ENCODE measurements at regions not wholly inside any gene's neighbourhood (a gene's known extent, or its start where the extent isn't known, plus 50 kb on each side); places are given as distances from the start of the nearest gene placed in this dataset.

- Histone ChIP-seq H3K9me3 (no peaks in the 10 kb centered on the region), H3K27me3 (no peaks in the 10 kb centered on the region), H3K4me3 (no peak overlapping the region), H3K27ac (no peak overlapping the region), H3K36me3 (replicated peaks in 1 of 2; ENCODE audit: insufficient read depth in 1 of 2, low read depth in 2 of 2) (no peaks in the 10 kb centered on the region), H3K4me1 (no peaks in the 10 kb centered on the region)
- intact Hi-C loops (cut with DNase I) = no loop called here
- DNase-seq (no peak), ATAC-seq (no peak)
- TF ChIP-seq, protein P1, sequence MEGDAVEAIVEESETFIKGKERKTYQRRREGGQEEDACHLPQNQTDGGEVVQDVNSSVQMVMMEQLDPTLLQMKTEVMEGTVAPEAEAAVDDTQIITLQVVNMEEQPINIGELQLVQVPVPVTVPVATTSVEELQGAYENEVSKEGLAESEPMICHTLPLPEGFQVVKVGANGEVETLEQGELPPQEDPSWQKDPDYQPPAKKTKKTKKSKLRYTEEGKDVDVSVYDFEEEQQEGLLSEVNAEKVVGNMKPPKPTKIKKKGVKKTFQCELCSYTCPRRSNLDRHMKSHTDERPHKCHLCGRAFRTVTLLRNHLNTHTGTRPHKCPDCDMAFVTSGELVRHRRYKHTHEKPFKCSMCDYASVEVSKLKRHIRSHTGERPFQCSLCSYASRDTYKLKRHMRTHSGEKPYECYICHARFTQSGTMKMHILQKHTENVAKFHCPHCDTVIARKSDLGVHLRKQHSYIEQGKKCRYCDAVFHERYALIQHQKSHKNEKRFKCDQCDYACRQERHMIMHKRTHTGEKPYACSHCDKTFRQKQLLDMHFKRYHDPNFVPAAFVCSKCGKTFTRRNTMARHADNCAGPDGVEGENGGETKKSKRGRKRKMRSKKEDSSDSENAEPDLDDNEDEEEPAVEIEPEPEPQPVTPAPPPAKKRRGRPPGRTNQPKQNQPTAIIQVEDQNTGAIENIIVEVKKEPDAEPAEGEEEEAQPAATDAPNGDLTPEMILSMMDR (IDR thresholded peaks at IDR 0.05) = no peak
- TF ChIP-seq POLR2A (IDR thresholded peaks at IDR 0.05) = no peak
- WGBS, 2 donors = 31 to 32% methylated on average over 1 of the region's 1 CpG
Measured at GRCh38 chr7:155147172-155147571, 77.0 kb downstream of the HTR5A start.

DNA sequence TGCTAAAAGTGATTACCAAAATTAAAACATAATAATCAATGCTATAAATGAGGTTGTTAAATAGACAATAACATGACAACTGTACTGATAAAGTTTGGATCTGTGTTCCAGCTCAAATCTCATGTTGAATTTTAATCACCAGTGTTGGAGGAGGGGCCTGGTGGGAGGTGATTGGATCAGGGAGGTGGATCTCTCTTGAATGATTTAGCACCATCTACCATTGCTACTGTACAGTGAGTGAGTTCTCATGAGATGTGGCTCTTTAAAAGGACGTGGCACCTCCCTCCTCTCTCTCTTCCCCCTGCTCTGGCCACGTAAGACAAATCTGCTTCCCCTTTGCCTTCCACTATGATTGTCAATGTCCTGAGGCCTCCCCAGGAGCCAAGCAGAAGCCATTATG lies 77.5 kb downstream of the HTR5A start:
- H3K36me3 ChIP-seq (replicated peaks in 1 of 2; ENCODE audit: insufficient read depth in 1 of 2, low read depth in 2 of 2) = no peaks in the 10 kb centered on the region
- H3K27ac ChIP-seq = no peak overlapping the region
- no peaks in the 10 kb centered on the region for H3K9me3 ChIP-seq
- ATAC-seq (no peak), DNase-seq (no peak)
- 38% methylated on average over 2 of the region's 2 CpGs for WGBS, 2 donors
- H3K4me1 ChIP-seq = no peaks in the 10 kb centered on the region
- no peaks in the 10 kb centered on the region for H3K27me3 ChIP-seq
- no peak overlapping the region for H3K4me3 ChIP-seq
- TF ChIP-seq, protein P1 (IDR thresholded peaks at IDR 0.05) = no peak
- no peak for TF ChIP-seq POLR2A (IDR thresholded peaks at IDR 0.05)
- intact Hi-C loops (cut with DNase I) = no loop called here

GRCh38 chr7:155153676-155154075 lies 83.6 kb downstream of the HTR5A start:
- no peaks in the 10 kb centered on the region for H3K36me3 ChIP-seq (replicated peaks in 1 of 2; ENCODE audit: insufficient read depth in 1 of 2, low read depth in 2 of 2)
- DNase-seq (no peak), ATAC-seq (no peak)
- no peak for TF ChIP-seq POLR2A (IDR thresholded peaks at IDR 0.05)
- TF ChIP-seq, protein P1 (IDR thresholded peaks at IDR 0.05) = no peak
- intact Hi-C loops (cut with DNase I) = no loop called here
- H3K9me3 ChIP-seq = no peaks in the 10 kb centered on the region
- 48 to 52% methylated on average over 4 of the region's 4 CpGs for WGBS, 2 donors
- H3K27me3 ChIP-seq = no peaks in the 10 kb centered on the region
- no peak overlapping the region for H3K27ac ChIP-seq
- no peak overlapping the region for H3K4me3 ChIP-seq
- no peaks in the 10 kb centered on the region for H3K4me1 ChIP-seq

DNA sequence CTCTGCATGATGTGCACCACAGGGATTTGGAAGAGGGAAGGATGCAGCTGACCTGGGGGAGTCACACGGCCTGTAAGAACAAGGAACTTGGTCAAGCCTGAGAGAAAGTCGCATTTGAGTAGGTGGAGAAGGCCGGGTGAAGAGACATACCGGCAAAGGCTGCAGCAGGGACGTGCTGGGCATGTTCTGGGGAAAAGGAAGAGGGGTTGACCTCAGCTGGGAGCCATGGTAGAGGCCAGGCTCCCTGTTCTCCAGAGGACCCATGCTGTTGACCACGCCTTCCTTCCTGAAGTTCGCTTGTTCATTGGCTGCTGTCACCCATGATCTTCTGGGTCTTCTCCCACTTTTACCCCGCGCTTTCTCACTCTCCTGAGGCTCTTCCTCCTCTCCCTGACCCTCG lies 84.5 kb downstream of the HTR5A start:
- Histone ChIP-seq H3K9me3 (no peaks in the 10 kb centered on the region), H3K27me3 (no peaks in the 10 kb centered on the region), H3K36me3 (replicated peaks in 1 of 2; ENCODE audit: insufficient read depth in 1 of 2, low read depth in 2 of 2) (no peaks in the 10 kb centered on the region), H3K4me1 (no peaks in the 10 kb centered on the region), H3K27ac (no peak overlapping the region), H3K4me3 (no peak overlapping the region)
- no peak for ATAC-seq
- no peak for DNase-seq
- WGBS, 2 donors = 62 to 67% methylated on average over 10 of the region's 10 CpGs
- TF ChIP-seq POLR2A (IDR thresholded peaks at IDR 0.05) = no peak
- TF ChIP-seq, protein P1 (IDR thresholded peaks at IDR 0.05) = no peak
- intact Hi-C loops (cut with DNase I) = no loop called here

DNA sequence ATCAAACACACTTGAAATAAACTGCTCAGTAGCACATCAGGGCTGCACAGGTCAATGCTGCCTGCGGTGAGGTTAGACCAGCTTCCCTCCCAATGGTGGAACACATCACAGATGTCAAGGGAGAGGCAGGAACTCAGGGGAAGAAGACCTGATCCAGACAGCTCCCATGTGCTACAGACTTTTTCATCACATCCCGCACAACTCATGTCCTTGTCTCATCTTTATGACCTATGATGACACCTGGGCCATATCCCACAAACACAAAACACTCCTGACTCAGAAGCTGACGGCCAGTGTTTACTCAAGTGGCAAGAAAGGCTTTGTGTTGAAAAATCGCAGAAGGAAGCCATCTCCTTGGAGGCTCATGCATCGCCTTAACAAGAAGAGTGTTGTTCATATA lies 91.6 kb downstream of the HTR5A start:
- 73 to 86% methylated on average over 5 of the region's 5 CpGs for WGBS, 2 donors
- H3K27ac ChIP-seq = no peak overlapping the region

More for the DNA sequence above, 91.6 kb downstream of the HTR5A start:
- Histone ChIP-seq H3K4me1 (no peaks in the 10 kb centered on the region), H3K36me3 (replicated peaks in 1 of 2; ENCODE audit: insufficient read depth in 1 of 2, low read depth in 2 of 2) (no peaks in the 10 kb centered on the region), H3K4me3 (no peak overlapping the region), H3K27me3 (no peaks in the 10 kb centered on the region), H3K9me3 (no peaks in the 10 kb centered on the region)
- no peak for ATAC-seq
- TF ChIP-seq POLR2A (IDR thresholded peaks at IDR 0.05) = no peak
- TF ChIP-seq, protein P1 (IDR thresholded peaks at IDR 0.05) = no peak
- DNase-seq = no peak
- intact Hi-C loops (cut with DNase I) = no loop called here

Data from body of pancreas (tissue), 4 donors.